ENCODE measurements at regions not wholly inside any gene's neighbourhood (a gene's known extent, or its start where the extent isn't known, plus 50 kb on each side); places are given as distances from the start of the nearest gene placed in this dataset.

- Mint-ChIP-seq H3K9me3 (peaks cover 0 to 2% (median 0%) of the 10 kb centered on the region in 7 donors), H3K27me3 (ENCODE audit: low read depth in 3 of 3) (peaks cover 4 to 7% (median 4%) of the 10 kb centered on the region in 3 donors), H3K4me3 (no peak overlapping the region), H3K36me3 (no peaks in the 10 kb centered on the region), H3K27ac (no peak overlapping the region), H3K4me1 (no peaks in the 10 kb centered on the region)
- H3K4me1 ChIP-seq (ENCODE audit: control insufficient read depth in 1 of 2, insufficient read depth in 2 of 2, low read length in 2 of 2): no peaks in the 10 kb centered on the region
- H3K9ac ChIP-seq (ENCODE audit: insufficient read depth, low read length, poor library complexity, severe bottlenecking): no peak overlapping the region
- no peak for TF ChIP-seq CTCF (IDR thresholded peaks at IDR 0.05)
- H3K4me3 ChIP-seq (replicated peaks in 1 of 3; ENCODE audit: low read depth in 2 of 3, low read length in 3 of 3): no peak overlapping the region
- H3K4me2 ChIP-seq (replicated peaks; ENCODE audit: extremely low read depth, low read length, poor library complexity, severe bottlenecking): no peak overlapping the region
- DNase-seq: no peak
- no peaks in the 10 kb centered on the region for H4K20me1 ChIP-seq (ENCODE audit: insufficient read depth, low read length)
- H2AFZ ChIP-seq (ENCODE audit: insufficient read depth, low read depth, low read length, poor library complexity, severe bottlenecking): no peak overlapping the region
- no peaks in the 10 kb centered on the region for H3K27me3 ChIP-seq (ENCODE audit: control insufficient read depth in 2 of 2, insufficient read depth in 2 of 2, low read length in 2 of 2)
- no peak overlapping the region for H3K27ac ChIP-seq (ENCODE audit: low read depth in 1 of 2, low read length in 2 of 2)
- intact Hi-C loops (cut with micrococcal nuclease): no loop called here
- WGBS (ENCODE audit: insufficient coverage): no CpG with 5 or more reads among the region's 6 CpGs
- H3K36me3 ChIP-seq (replicated peaks in 1 of 2; ENCODE audit: control insufficient read depth in 1 of 2, insufficient read depth in 2 of 2, low read length in 2 of 2): no peaks in the 10 kb centered on the region
- no peaks in the 10 kb centered on the region for H3K79me2 ChIP-seq (ENCODE audit: insufficient read depth, low read length)
- no peaks in the 10 kb centered on the region for H3K9me3 ChIP-seq (replicated peaks in 1 of 2; ENCODE audit: control insufficient read depth in 1 of 2, insufficient read depth in 1 of 2, low read length in 2 of 2)
Observed at GRCh38 chr1:50308878-50309277, 114.4 kb downstream of the DMRTA2 start.

- no peaks in the 10 kb centered on the region for H3K36me3 Mint-ChIP-seq
- DNase-seq: no peak
- TF ChIP-seq CTCF (IDR thresholded peaks at IDR 0.05): no peak
Observed at GRCh38 chr1:50305808-50306207, 117.4 kb downstream of the DMRTA2 start.

More at GRCh38 chr1:50305808-50306207, 117.4 kb downstream of the DMRTA2 start:
- no peak overlapping the region for H3K4me3 Mint-ChIP-seq
- H3K27ac Mint-ChIP-seq: no peak overlapping the region
- Histone ChIP-seq H3K79me2 (ENCODE audit: insufficient read depth, low read length) (no peaks in the 10 kb centered on the region), H3K36me3 (replicated peaks in 1 of 2; ENCODE audit: control insufficient read depth in 1 of 2, insufficient read depth in 2 of 2, low read length in 2 of 2) (no peaks in the 10 kb centered on the region), H3K9ac (ENCODE audit: insufficient read depth, low read length, poor library complexity, severe bottlenecking) (no peak overlapping the region), H4K20me1 (ENCODE audit: insufficient read depth, low read length) (no peaks in the 10 kb centered on the region), H3K4me3 (replicated peaks in 1 of 3; ENCODE audit: low read depth in 2 of 3, low read length in 3 of 3) (no peak overlapping the region), H3K27me3 (ENCODE audit: control insufficient read depth in 2 of 2, insufficient read depth in 2 of 2, low read length in 2 of 2) (no peaks in the 10 kb centered on the region), H3K4me2 (replicated peaks; ENCODE audit: extremely low read depth, low read length, poor library complexity, severe bottlenecking) (no peak overlapping the region), H3K27ac (ENCODE audit: low read depth in 1 of 2, low read length in 2 of 2) (no peak overlapping the region), H3K4me1 (ENCODE audit: control insufficient read depth in 1 of 2, insufficient read depth in 2 of 2, low read length in 2 of 2) (no peaks in the 10 kb centered on the region), H2AFZ (ENCODE audit: insufficient read depth, low read depth, low read length, poor library complexity, severe bottlenecking) (no peak overlapping the region), H3K9me3 (replicated peaks in 1 of 2; ENCODE audit: control insufficient read depth in 1 of 2, insufficient read depth in 1 of 2, low read length in 2 of 2) (no peaks in the 10 kb centered on the region)
- intact Hi-C loops (cut with micrococcal nuclease): no loop called here
- WGBS (ENCODE audit: insufficient coverage): no CpG with 5 or more reads among the region's 1 CpG
- H3K4me1 Mint-ChIP-seq: no peaks in the 10 kb centered on the region
- H3K9me3 Mint-ChIP-seq: no peaks in the 10 kb centered on the region
- peaks cover 3 to 7% (median 6%) of the 10 kb centered on the region in 3 donors for H3K27me3 Mint-ChIP-seq (ENCODE audit: low read depth in 3 of 3)

Data from CD14-positive monocyte (primary cell).